ENCODE measurements at regions not wholly inside any gene's neighbourhood (a gene's known extent, or its start where the extent isn't known, plus 50 kb on each side); places are given as distances from the start of the nearest gene placed in this dataset.

DNA sequence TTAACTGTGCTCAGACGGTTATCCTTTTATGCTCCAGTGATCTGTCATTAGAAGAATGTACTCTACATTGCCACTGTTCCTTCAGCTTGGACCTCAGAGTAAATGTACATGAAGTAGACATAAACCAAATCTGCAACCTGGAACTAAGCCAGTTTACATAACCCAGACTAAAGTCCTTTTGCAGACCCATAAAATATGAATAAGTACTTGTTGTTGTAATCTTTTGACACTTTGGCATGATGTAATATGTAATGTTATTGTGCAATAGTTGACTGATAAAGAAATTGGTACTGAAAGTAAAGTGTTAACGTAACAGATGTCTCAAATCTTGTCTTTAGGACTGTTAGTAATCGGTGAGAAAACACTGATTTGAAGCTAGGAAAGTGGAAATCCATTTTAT, 115.8 kb upstream of the SORCS1 start:
- no peaks in the 10 kb centered on the region for H3K27me3 ChIP-seq (ENCODE audit: control insufficient read depth, insufficient read depth, low read length)
- intact Hi-C loops (cut with micrococcal nuclease; ENCODE audit: unreplicated experiment) (no loop called here), in situ Hi-C loops (cut with HindIII; ENCODE audit: low pct_unique_long_range_greater_than_20kb, low sequenced_read_pairs) (no loop called here)
- ATAC-seq, result no peak
- TF ChIP-seq POLR2AphosphoS5 (IDR thresholded peaks at IDR 0.05; ENCODE audit: low read depth, low read length) (no peak), TCF7L2 (IDR thresholded peaks at IDR 0.05; ENCODE audit: low read depth, low read length) (no peak), SIN3A (IDR thresholded peaks at IDR 0.05; ENCODE audit: borderline replicate concordance, insufficient read depth, low read depth, low read length) (no peak)
- TF ChIP-seq, protein P1, sequence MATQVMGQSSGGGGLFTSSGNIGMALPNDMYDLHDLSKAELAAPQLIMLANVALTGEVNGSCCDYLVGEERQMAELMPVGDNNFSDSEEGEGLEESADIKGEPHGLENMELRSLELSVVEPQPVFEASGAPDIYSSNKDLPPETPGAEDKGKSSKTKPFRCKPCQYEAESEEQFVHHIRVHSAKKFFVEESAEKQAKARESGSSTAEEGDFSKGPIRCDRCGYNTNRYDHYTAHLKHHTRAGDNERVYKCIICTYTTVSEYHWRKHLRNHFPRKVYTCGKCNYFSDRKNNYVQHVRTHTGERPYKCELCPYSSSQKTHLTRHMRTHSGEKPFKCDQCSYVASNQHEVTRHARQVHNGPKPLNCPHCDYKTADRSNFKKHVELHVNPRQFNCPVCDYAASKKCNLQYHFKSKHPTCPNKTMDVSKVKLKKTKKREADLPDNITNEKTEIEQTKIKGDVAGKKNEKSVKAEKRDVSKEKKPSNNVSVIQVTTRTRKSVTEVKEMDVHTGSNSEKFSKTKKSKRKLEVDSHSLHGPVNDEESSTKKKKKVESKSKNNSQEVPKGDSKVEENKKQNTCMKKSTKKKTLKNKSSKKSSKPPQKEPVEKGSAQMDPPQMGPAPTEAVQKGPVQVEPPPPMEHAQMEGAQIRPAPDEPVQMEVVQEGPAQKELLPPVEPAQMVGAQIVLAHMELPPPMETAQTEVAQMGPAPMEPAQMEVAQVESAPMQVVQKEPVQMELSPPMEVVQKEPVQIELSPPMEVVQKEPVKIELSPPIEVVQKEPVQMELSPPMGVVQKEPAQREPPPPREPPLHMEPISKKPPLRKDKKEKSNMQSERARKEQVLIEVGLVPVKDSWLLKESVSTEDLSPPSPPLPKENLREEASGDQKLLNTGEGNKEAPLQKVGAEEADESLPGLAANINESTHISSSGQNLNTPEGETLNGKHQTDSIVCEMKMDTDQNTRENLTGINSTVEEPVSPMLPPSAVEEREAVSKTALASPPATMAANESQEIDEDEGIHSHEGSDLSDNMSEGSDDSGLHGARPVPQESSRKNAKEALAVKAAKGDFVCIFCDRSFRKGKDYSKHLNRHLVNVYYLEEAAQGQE (IDR thresholded peaks at IDR 0.05; ENCODE audit: insufficient read depth in 1 of 2, low read depth in 2 of 2, low read length in 1 of 2), result no peak
- TF ChIP-seq, protein P2, sequence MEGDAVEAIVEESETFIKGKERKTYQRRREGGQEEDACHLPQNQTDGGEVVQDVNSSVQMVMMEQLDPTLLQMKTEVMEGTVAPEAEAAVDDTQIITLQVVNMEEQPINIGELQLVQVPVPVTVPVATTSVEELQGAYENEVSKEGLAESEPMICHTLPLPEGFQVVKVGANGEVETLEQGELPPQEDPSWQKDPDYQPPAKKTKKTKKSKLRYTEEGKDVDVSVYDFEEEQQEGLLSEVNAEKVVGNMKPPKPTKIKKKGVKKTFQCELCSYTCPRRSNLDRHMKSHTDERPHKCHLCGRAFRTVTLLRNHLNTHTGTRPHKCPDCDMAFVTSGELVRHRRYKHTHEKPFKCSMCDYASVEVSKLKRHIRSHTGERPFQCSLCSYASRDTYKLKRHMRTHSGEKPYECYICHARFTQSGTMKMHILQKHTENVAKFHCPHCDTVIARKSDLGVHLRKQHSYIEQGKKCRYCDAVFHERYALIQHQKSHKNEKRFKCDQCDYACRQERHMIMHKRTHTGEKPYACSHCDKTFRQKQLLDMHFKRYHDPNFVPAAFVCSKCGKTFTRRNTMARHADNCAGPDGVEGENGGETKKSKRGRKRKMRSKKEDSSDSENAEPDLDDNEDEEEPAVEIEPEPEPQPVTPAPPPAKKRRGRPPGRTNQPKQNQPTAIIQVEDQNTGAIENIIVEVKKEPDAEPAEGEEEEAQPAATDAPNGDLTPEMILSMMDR (IDR thresholded peaks at IDR 0.05), result no peak
- no peaks in the 10 kb centered on the region for H3K36me3 ChIP-seq (ENCODE audit: control insufficient read depth, insufficient read depth, low read length)
- POLR2A ChIA-PET, result no interaction called here
- CTCF ChIA-PET, result no interaction called here
- no peak for DNase-seq (ENCODE audit: low read depth, low spot score)
- H3K4me3 ChIP-seq (ENCODE audit: low read depth in 2 of 2, low read length in 2 of 2), result no peak overlapping the region
- no peaks in the 10 kb centered on the region; the same call in 1 of the 2 replicates for H3K9me3 ChIP-seq (ENCODE audit: control insufficient read depth, insufficient read depth, low read depth, low read length)
- no TSS peak for BruUV-seq (replicated peaks)
- H3K4me1 ChIP-seq (ENCODE audit: control insufficient read depth, insufficient read depth, low read length), result no peaks in the 10 kb centered on the region
- no peak overlapping the region for H3K27ac ChIP-seq (ENCODE audit: low read length)

DNA sequence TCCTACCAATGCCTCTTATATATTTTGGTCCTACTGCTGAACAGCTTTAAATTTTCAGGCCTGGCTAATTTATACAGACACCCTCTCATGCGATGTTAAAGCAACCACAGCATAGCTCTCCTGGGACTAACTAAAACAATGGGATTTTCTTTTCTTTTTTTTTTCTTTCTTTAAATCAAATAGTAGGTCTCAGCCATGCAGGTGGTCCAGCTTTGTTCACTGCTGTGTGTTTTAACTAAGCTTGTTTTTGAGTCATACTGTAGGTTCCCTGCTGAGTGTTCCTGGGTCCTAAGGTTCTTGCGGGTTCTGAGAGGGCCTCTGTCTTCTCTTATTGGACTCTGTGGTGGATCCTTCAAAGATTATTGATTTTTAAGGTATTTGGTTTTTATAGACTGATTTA, 113.1 kb upstream of the SORCS1 start:
- Histone ChIP-seq H3K9me3 (ENCODE audit: control insufficient read depth, insufficient read depth, low read depth, low read length) (no peaks in the 10 kb centered on the region; the same call in 1 of the 2 replicates), H3K4me1 (ENCODE audit: control insufficient read depth, insufficient read depth, low read length) (no peaks in the 10 kb centered on the region), H3K36me3 (ENCODE audit: control insufficient read depth, insufficient read depth, low read length) (no peaks in the 10 kb centered on the region), H3K27ac (ENCODE audit: low read length) (no peak overlapping the region), H3K27me3 (ENCODE audit: control insufficient read depth, insufficient read depth, low read length) (no peaks in the 10 kb centered on the region), H3K4me3 (ENCODE audit: low read depth in 2 of 2, low read length in 2 of 2) (no peak overlapping the region)
- no peak for DNase-seq (ENCODE audit: low read depth, low spot score)
- BruUV-seq (replicated peaks), result no TSS peak
- intact Hi-C loops (cut with micrococcal nuclease; ENCODE audit: unreplicated experiment) (no loop called here), in situ Hi-C loops (cut with HindIII; ENCODE audit: low pct_unique_long_range_greater_than_20kb, low sequenced_read_pairs) (no loop called here)
- no peak for TF ChIP-seq SIN3A (IDR thresholded peaks at IDR 0.05; ENCODE audit: borderline replicate concordance, insufficient read depth, low read depth, low read length)
- TF ChIP-seq, protein P1 (IDR thresholded peaks at IDR 0.05; ENCODE audit: insufficient read depth in 1 of 2, low read depth in 2 of 2, low read length in 1 of 2), result no peak
- TF ChIP-seq POLR2AphosphoS5 (IDR thresholded peaks at IDR 0.05; ENCODE audit: low read depth, low read length), result no peak
- TF ChIP-seq, protein P2 (IDR thresholded peaks at IDR 0.05), result no peak
- TF ChIP-seq TCF7L2 (IDR thresholded peaks at IDR 0.05; ENCODE audit: low read depth, low read length), result no peak
- ChIA-PET CTCF (no interaction called here), POLR2A (no interaction called here)
- ATAC-seq, result no peak

All from Panc1 (cell line).